Kidney (tissue), 13 donors: ENCODE measurements at regions not wholly inside any gene's neighbourhood (a gene's known extent, or its start where the extent isn't known, plus 50 kb on each side); places are given as distances from the start of the nearest gene placed in this dataset.

ENCODE experiments used
- DNase-seq, 5 donors: peaks; one replicate each; pipeline ENCODE4 v3.0.0-alpha.2; 2013 to 2020
- FAIRE-seq: peaks from 2 replicates; lab custom pipeline; 2012; peaks lifted over from hg19 to GRCh38; lab: Jason Lieb, UNC
- H3K27ac ChIP-seq, 2 donors: one replicate each; pipeline ENCODE4 v1.7.0; 2013; ENCODE audit warnings: low read depth in 2 of 2, low read length in 2 of 2, inconsistent platforms in 1 of 2
- H3K27me3 ChIP-seq: one replicate; pipeline ENCODE4 v1.7.1; 2013; ENCODE audit warnings: low read length, inconsistent platforms; ENCODE audit not compliant: control insufficient read depth, insufficient read depth
- H3K36me3 ChIP-seq, 3 donors: one replicate each; pipeline versions ENCODE4 v1.7.0 to v1.7.1; 2013; ENCODE audit warnings: low read length in 3 of 3, control low read depth in 1 of 3, inconsistent platforms in 1 of 3; ENCODE audit not compliant: insufficient read depth in 3 of 3, control insufficient read depth in 2 of 3
- H3K4me1 ChIP-seq, 3 donors: one replicate each; pipeline versions ENCODE4 v1.7.0 to v1.7.1; 2013; ENCODE audit warnings: low read length in 3 of 3, inconsistent platforms in 1 of 3, low read depth in 1 of 3; ENCODE audit not compliant: control insufficient read depth in 2 of 3, insufficient read depth in 2 of 3
- H3K4me3 ChIP-seq, 3 donors: one replicate each; pipeline versions ENCODE4 v1.7.0 to v1.8.1; 2013; ENCODE audit warnings: low read length in 3 of 3, control low read depth in 1 of 3, inconsistent platforms in 1 of 3
- H3K9ac ChIP-seq, 3 donors: one replicate each; pipeline versions ENCODE4 v1.7.0 to v1.7.1; 2013; ENCODE audit warnings: low read length in 3 of 3, control low read depth in 1 of 3, inconsistent platforms in 1 of 3
- H3K9me3 ChIP-seq, 3 donors: one replicate each; pipeline versions ENCODE4 v1.7.0 to v1.7.1; 2013; ENCODE audit warnings: low read length in 3 of 3, control low read depth in 1 of 3, inconsistent platforms in 1 of 3; ENCODE audit not compliant: control insufficient read depth in 2 of 3, insufficient read depth in 1 of 3
- CTCF ChIP-seq: IDR thresholded peaks from 3 replicates; pipeline ENCODE4 v1.5.1; 2012; ENCODE audit warnings: mild to moderate bottlenecking, moderate library complexity, borderline replicate concordance; ENCODE audit not compliant: insufficient read depth; ENCODE audit errors: extremely low read depth
- intact Hi-C: fragments of 100-400 bp; cut with DNase I; formaldehyde crosslinking; loops from one replicate; pipeline ENCODE4 v1.11.1; 2022
- donor health status: control.
- donor health status: control.
- donor health status: control.
- donor health status: control.
- donor health status: control.
- donor health status: DM: yes; HTN: yes; CAD: no.
- donor health status: Normal renal cell carcinoma (clear cell type).

- Histone ChIP-seq H3K9me3 (no peaks in the 10 kb centered on the region), H3K9ac (no peak overlapping the region), H3K27ac (no peak overlapping the region), H3K27me3 (no peaks in the 10 kb centered on the region), H3K36me3 (no peaks in the 10 kb centered on the region), H3K4me1 (no peaks in the 10 kb centered on the region), H3K4me3 (no peak overlapping the region)
- no peak for TF ChIP-seq CTCF
- FAIRE-seq (no peak), DNase-seq (no peak)
- intact Hi-C loops, result no loop called here
These were observed 1081.6 kb downstream of the SORCS1 start for GRCh38 chr10:106082865-106083264.

- Histone ChIP-seq H3K4me3 (no peak overlapping the region), H3K27me3 (no peaks in the 10 kb centered on the region), H3K27ac (no peak overlapping the region), H3K9me3 (no peaks in the 10 kb centered on the region), H3K36me3 (no peaks in the 10 kb centered on the region), H3K9ac (no peak overlapping the region), H3K4me1 (no peaks in the 10 kb centered on the region)
- intact Hi-C loops, result no loop called here
- no peak for TF ChIP-seq CTCF
- FAIRE-seq (no peak), DNase-seq (no peak)
These were observed 1085.5 kb downstream of the SORCS1 start for GRCh38 chr10:106078895-106079576.

GRCh38 chr10:106076496-106076895, 1088.0 kb downstream of the SORCS1 start:
- intact Hi-C loops, result no loop called here
- Histone ChIP-seq H3K9ac (no peak overlapping the region), H3K4me1 (no peaks in the 10 kb centered on the region), H3K4me3 (no peak overlapping the region), H3K36me3 (no peaks in the 10 kb centered on the region), H3K27ac (no peak overlapping the region), H3K27me3 (no peaks in the 10 kb centered on the region), H3K9me3 (peaks cover 0 to 4% (median 0%) of the 10 kb centered on the region in 3 donors)
- TF ChIP-seq CTCF, result no peak
- DNase-seq (no peak), FAIRE-seq (no peak)

GRCh38 chr10:106053061-106053460, 1111.4 kb downstream of the SORCS1 start:
- intact Hi-C loops, result no loop called here
- DNase-seq, result no peak
- FAIRE-seq, result no peak
- Histone ChIP-seq H3K9ac (no peak overlapping the region), H3K9me3 (no peaks in the 10 kb centered on the region), H3K27ac (no peak overlapping the region), H3K4me3 (no peak overlapping the region), H3K4me1 (no peaks in the 10 kb centered on the region), H3K36me3 (no peaks in the 10 kb centered on the region), H3K27me3 (no peaks in the 10 kb centered on the region)
- TF ChIP-seq CTCF, result no peak
